Body of pancreas (tissue), 4 donors: ENCODE measurements at regions not wholly inside any gene's neighbourhood (a gene's known extent, or its start where the extent isn't known, plus 50 kb on each side); places are given as distances from the start of the nearest gene placed in this dataset.

Experiments used
- ATAC-seq: fragments of 150-250 bp; one replicate; pipeline ENCODE4 v1.9.1; 2016
- DNase-seq, 4 donors: peaks; one replicate each; pipeline ENCODE4 v3.0.0-alpha.2; 2019
- H3K27ac ChIP-seq, 4 donors: fragments of 200-600 bp; sonication (generic); 1 replicate in 3 of 4; 2 replicates in 1 of 4; pipeline versions ENCODE4 v1.5.1 to v1.6.1; 2016 to 2019; ENCODE audit warnings: mild to moderate bottlenecking in 1 of 4, mixed read lengths in 1 of 4, moderate library complexity in 1 of 4
- H3K27me3 ChIP-seq, 2 donors: fragments of 200-600 bp; sonication (generic); one replicate each; pipeline ENCODE4 v1.6.0; 2016; ENCODE audit warnings: mild to moderate bottlenecking in 1 of 2
- H3K36me3 ChIP-seq, 2 donors: fragments of 200-600 bp; sonication (generic); replicated peaks in 1 of 2; 2 replicates each; pipeline ENCODE4 v1.5.1; 2016; ENCODE audit warnings: low read depth in 2 of 2; ENCODE audit not compliant: insufficient read depth in 1 of 2
- H3K4me1 ChIP-seq: fragments of 200-600 bp; sonication (generic); one replicate; pipeline ENCODE4 v1.6.0; 2016
- H3K4me3 ChIP-seq, 2 donors: fragments of 200-600 bp; sonication (generic); 1 replicate in 1 of 2; 2 replicates in 1 of 2; pipeline ENCODE4 v1.5.1; 2016 to 2019
- H3K9me3 ChIP-seq, 3 donors: fragments of 200-600 bp; sonication (generic); 1 replicate in 2 of 3; 2 replicates in 1 of 3; pipeline ENCODE4 v1.5.1; 2016
- CTCF ChIP-seq, 7 experiments: fragments of 450-650 bp in 4 of 7; fragments of 200-600 bp in 3 of 7; sonication (generic) in 3 of 7; IDR thresholded peaks; one replicate each; pipeline ENCODE4 v1.5.1; 2016 to 2019; ENCODE audit warnings: antibody characterized with exemption in 7 of 7
- POLR2A ChIP-seq, 3 donors: fragments of 450-650 bp; IDR thresholded peaks; one replicate each; pipeline ENCODE4 v1.6.1; 2016; ENCODE audit warnings: antibody characterized with exemption in 3 of 3, mild to moderate bottlenecking in 2 of 3
- WGBS, 2 donors: methylation state at CpG; one replicate each; pipeline ENCODE4 v1.1.5; 2017; 5-methylcytosine and 5-hydroxymethylcytosine counted together
- intact Hi-C: fragments of 100-400 bp; cut with DNase I; formaldehyde crosslinking; loops from one replicate; pipeline ENCODE4 v1.15.1; 2023

- H3K27ac ChIP-seq = no peak overlapping the region
- H3K9me3 ChIP-seq = no peaks in the 10 kb centered on the region
- intact Hi-C loops = no loop called here
- DNase-seq = no peak
- H3K4me3 ChIP-seq = no peak overlapping the region
- ATAC-seq = no peak
- TF ChIP-seq CTCF (IDR thresholded peaks at IDR 0.05) = no peak
- no peak for TF ChIP-seq POLR2A (IDR thresholded peaks at IDR 0.05)
- no peaks in the 10 kb centered on the region for H3K4me1 ChIP-seq
- 0 to 11% methylated on average over 1 of the region's 1 CpG for WGBS, 2 donors
- no peaks in the 10 kb centered on the region for H3K27me3 ChIP-seq
- no peaks in the 10 kb centered on the region for H3K36me3 ChIP-seq
Measured at GRCh38 chr16:7834771-7835431, 502.3 kb downstream of the RBFOX1 start.

DNA sequence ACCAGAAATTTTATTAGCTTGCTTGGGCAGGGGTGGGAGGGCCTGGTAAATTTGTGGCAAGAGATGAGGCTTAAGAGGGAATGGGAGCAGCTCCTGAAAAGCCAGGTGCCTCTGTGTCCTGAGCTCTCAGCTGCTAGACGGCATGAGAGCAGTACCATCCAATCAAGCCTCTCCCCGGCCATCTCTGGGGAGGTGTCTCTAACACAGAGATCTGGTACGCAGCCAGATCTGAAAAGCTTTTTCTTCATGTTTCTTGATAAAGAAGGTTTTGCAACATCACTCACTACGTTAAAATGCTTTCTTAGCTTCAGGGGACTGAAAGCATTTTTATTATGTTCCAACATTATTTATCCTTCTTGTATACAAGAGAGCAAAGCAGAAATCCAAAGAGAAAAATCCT, 488.2 kb downstream of the RBFOX1 start:
- TF ChIP-seq CTCF (IDR thresholded peaks at IDR 0.05) = no peak
- TF ChIP-seq POLR2A (IDR thresholded peaks at IDR 0.05) = no peak
- H3K4me1 ChIP-seq = no peaks in the 10 kb centered on the region
- no peaks in the 10 kb centered on the region for H3K36me3 ChIP-seq
- intact Hi-C loops = no loop called here
- no peak overlapping the region for H3K4me3 ChIP-seq
- H3K27ac ChIP-seq = no peak overlapping the region
- no peak for DNase-seq
- no peaks in the 10 kb centered on the region for H3K9me3 ChIP-seq
- 47 to 61% methylated on average over 4 of the region's 4 CpGs for WGBS, 2 donors
- no peak for ATAC-seq
- H3K27me3 ChIP-seq = no peaks in the 10 kb centered on the region

DNA sequence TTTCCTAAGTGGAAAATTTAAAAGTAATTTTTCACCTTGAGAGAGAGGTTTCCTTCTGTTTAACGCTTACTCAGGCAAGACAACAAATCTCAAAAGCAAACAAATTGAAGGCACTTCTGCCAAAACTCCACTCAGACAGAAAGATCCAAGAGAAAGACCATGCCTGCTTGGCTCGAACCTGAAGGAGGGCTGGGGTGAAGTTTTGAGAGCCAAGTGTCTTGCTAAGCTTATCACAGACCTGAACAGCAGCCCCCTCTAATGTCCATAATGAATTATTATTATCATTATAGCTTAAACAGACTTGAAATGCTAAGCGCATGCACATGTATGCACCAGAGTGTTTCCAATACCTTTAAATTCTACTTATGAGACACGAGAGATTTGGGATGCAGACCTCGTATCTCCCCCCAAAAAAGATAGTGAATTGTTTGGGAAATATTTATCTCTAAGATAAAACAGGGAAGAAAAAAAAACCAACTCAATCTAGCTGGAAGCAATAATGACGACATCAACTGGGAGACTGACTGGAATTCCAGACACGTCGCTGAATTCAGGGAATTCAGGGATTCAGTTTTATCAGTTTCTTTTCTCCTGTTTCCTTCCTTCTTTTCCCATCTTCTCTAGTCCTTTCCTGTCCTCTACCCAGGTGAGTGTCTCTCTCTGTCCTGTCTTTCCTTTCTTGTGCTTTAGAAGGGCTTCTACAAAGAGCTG, 473.2 kb downstream of the RBFOX1 start:
- Histone ChIP-seq H3K4me3 (no peak overlapping the region), H3K4me1 (no peaks in the 10 kb centered on the region), H3K9me3 (no peaks in the 10 kb centered on the region), H3K27ac (no peak overlapping the region), H3K27me3 (no peaks in the 10 kb centered on the region), H3K36me3 (no peaks in the 10 kb centered on the region)
- WGBS, 2 donors = 41 to 46% methylated on average over 8 of the region's 8 CpGs
- TF ChIP-seq CTCF (IDR thresholded peaks at IDR 0.05) (no peak), POLR2A (IDR thresholded peaks at IDR 0.05) (no peak)
- intact Hi-C loops = no loop called here
- DNase-seq (no peak), ATAC-seq (no peak)

GRCh38 chr16:7804635-7805195, 472.1 kb downstream of the RBFOX1 start:
- Histone ChIP-seq H3K27ac (no peak overlapping the region), H3K27me3 (no peaks in the 10 kb centered on the region), H3K36me3 (no peaks in the 10 kb centered on the region), H3K4me1 (no peaks in the 10 kb centered on the region), H3K9me3 (no peaks in the 10 kb centered on the region), H3K4me3 (no peak overlapping the region)
- TF ChIP-seq POLR2A (IDR thresholded peaks at IDR 0.05) (no peak), CTCF (IDR thresholded peaks at IDR 0.05) (no peak)
- intact Hi-C loops = no loop called here
- ATAC-seq (no peak), DNase-seq (no peak)
- WGBS, 2 donors = 66 to 69% methylated on average over 10 of the region's 10 CpGs
